Prostate gland (tissue), 2 donors: ENCODE measurements at regions not wholly inside any gene's neighbourhood (a gene's known extent, or its start where the extent isn't known, plus 50 kb on each side); places are given as distances from the start of the nearest gene placed in this dataset.

Source experiments
- CTCF ChIP-seq, 4 experiments: fragments of 200-600 bp in 2 of 4; fragments of 450-650 bp in 2 of 4; sonication (generic) in 2 of 4; IDR thresholded peaks; 1 replicate in 3 of 4; 2 replicates in 1 of 4; pipeline ENCODE4 v1.5.1; 2016 to 2019; ENCODE audit warnings: antibody characterized with exemption in 4 of 4, mild to moderate bottlenecking in 2 of 4, moderate library complexity in 2 of 4
- POLR2A ChIP-seq: fragments of 450-650 bp; IDR thresholded peaks from one replicate; pipeline ENCODE4 v1.6.1; 2016; ENCODE audit warnings: antibody characterized with exemption, mild to moderate bottlenecking

DNA sequence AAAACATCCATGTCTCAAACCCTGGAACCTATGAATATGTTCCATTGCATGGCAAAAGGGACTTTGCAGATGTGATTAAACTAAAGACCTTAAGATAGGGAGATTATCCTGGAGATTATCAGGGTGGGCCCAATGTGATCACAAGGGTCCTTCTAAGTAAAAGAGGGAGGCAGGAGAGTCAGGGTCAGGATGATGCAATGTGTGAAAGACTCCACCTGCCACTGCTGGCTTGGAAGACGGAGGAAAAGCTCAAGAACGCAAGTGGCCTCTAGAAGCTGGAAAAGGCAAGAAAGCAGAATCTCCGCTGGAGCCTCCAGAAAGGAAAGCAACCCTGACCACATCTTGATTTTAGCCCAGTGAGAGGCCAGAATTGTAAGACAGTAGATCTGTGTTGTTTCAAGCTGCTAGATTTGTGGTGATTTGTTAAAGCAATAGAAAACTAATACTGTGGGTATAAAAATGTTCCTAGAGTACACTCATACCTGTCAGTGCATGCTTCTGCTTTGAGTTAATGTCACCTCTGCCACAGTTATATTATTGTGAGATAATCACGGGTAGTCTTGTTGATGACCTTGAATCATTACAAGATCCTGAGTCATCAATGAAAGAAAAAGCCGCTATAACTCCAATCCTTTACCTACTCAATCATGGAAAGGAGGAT, 93.5 kb upstream of the TNPO1 start:
- no peak for TF ChIP-seq CTCF (IDR thresholded peaks at IDR 0.05)
- no peak for TF ChIP-seq POLR2A
